Activated CD8-positive, alpha-beta T cell treated with anti-CD3 and anti-CD28 coated beads for 36 hours (primary cell): ENCODE measurements at regions not wholly inside any gene's neighbourhood (a gene's known extent, or its start where the extent isn't known, plus 50 kb on each side); places are given as distances from the start of the nearest gene placed in this dataset.

Source experiments
- ATAC-seq: fragments of 200-7000 bp; cut with Tn5 transposase; one replicate; pipeline ENCODE4 v1.10.0; 2021; ENCODE audit warnings: mild to moderate bottlenecking, moderate library complexity
- CTCF ChIA-PET: fragments of 350-600 bp; sonication (Branson Sonifier 250); formaldehyde crosslinking; loops from one replicate; lab custom pipeline; 2021; ENCODE audit warnings: antibody characterized with exemption; lab: Charles Lee
- POLR2A ChIA-PET: fragments of 350-600 bp; sonication (Branson Sonifier 250); formaldehyde crosslinking; loops from one replicate; lab custom pipeline; 2021; ENCODE audit warnings: antibody characterized with exemption; lab: Charles Lee
- DNase-seq: peaks from one replicate; pipeline ENCODE4 v3.0.0-alpha.2; 2020
- H3K27ac Mint-ChIP-seq: one replicate; pipeline ENCODE4 v1.8.0; 2021; ENCODE audit warnings: mild to moderate bottlenecking, mixed read lengths
- H3K27me3 Mint-ChIP-seq: one replicate; pipeline ENCODE4 v1.8.0; 2021; ENCODE audit warnings: mixed read lengths
- H3K36me3 Mint-ChIP-seq: one replicate; pipeline ENCODE4 v1.8.0; 2021; ENCODE audit warnings: low read depth, mixed read lengths
- H3K4me1 Mint-ChIP-seq: one replicate; pipeline ENCODE4 v1.8.0; 2021; ENCODE audit warnings: low read depth, mixed read lengths
- H3K4me3 Mint-ChIP-seq: one replicate; pipeline ENCODE4 v1.8.0; 2021; ENCODE audit warnings: mild to moderate bottlenecking, moderate library complexity, mixed read lengths
- H3K9me3 Mint-ChIP-seq: one replicate; pipeline ENCODE4 v1.8.0; 2021; ENCODE audit warnings: mixed read lengths
- intact Hi-C: fragments of 100-400 bp; cut with micrococcal nuclease; formaldehyde crosslinking; loops from one replicate; pipeline ENCODE4 v1.10.0; 2022
- TF ChIP-seq, protein P1 (sequence below): fragments of 200-600 bp; IDR thresholded peaks from one replicate; pipeline ENCODE4 v1.8.0; 2022; ENCODE audit warnings: antibody characterized with exemption, mild to moderate bottlenecking

DNA sequence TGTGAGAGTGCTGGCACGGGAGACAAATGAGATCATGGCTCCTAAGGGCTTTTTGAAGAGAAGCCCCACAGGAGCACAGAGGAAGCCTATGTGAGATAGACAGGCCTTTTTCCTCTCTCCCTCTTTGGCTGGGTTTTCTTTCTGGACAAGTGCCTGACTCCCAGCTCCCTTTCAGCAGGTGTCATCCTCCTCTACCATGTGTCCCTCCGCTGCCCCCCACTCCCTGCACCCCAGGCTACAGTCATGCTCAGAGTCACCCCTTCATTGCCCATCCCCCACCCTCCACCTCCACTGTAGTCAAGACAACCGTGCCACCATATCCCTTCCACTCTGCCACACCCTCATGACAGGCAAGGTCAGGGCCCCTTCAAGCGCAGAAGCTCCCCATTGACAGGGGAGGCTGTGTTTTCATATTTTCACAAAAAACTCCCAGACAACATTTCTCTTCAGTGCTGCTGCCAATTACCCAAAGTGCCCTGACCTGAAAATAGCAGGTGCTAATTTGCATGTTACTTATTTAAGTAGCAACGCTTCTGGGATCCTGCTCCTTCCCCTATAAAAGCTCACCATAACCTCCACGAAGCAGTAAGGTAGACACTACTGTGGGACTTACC, 92.1 kb upstream of the IPO9 start:
- ChIA-PET POLR2A (no interaction called here), CTCF (interaction anchor here (1.4 to 2.4 kb wide), 4 partner anchors 27 to 177 kb away, joined by 3 to 10 read pairs (median 7); no protein-coding TSS in a partner anchor)
- Mint-ChIP-seq H3K9me3 (no peaks in the 10 kb centered on the region), H3K4me3 (no peak overlapping the region), H3K27ac (no peak overlapping the region), H3K36me3 (no peaks in the 10 kb centered on the region), H3K4me1 (peaks cover 9% of the 10 kb centered on the region), H3K27me3 (peaks cover 19% of the 10 kb centered on the region)
- TF ChIP-seq, protein P1, sequence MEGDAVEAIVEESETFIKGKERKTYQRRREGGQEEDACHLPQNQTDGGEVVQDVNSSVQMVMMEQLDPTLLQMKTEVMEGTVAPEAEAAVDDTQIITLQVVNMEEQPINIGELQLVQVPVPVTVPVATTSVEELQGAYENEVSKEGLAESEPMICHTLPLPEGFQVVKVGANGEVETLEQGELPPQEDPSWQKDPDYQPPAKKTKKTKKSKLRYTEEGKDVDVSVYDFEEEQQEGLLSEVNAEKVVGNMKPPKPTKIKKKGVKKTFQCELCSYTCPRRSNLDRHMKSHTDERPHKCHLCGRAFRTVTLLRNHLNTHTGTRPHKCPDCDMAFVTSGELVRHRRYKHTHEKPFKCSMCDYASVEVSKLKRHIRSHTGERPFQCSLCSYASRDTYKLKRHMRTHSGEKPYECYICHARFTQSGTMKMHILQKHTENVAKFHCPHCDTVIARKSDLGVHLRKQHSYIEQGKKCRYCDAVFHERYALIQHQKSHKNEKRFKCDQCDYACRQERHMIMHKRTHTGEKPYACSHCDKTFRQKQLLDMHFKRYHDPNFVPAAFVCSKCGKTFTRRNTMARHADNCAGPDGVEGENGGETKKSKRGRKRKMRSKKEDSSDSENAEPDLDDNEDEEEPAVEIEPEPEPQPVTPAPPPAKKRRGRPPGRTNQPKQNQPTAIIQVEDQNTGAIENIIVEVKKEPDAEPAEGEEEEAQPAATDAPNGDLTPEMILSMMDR, result no peak
- DNase-seq, result no peak
- intact Hi-C loops, result no loop called here
- no peak for ATAC-seq

DNA sequence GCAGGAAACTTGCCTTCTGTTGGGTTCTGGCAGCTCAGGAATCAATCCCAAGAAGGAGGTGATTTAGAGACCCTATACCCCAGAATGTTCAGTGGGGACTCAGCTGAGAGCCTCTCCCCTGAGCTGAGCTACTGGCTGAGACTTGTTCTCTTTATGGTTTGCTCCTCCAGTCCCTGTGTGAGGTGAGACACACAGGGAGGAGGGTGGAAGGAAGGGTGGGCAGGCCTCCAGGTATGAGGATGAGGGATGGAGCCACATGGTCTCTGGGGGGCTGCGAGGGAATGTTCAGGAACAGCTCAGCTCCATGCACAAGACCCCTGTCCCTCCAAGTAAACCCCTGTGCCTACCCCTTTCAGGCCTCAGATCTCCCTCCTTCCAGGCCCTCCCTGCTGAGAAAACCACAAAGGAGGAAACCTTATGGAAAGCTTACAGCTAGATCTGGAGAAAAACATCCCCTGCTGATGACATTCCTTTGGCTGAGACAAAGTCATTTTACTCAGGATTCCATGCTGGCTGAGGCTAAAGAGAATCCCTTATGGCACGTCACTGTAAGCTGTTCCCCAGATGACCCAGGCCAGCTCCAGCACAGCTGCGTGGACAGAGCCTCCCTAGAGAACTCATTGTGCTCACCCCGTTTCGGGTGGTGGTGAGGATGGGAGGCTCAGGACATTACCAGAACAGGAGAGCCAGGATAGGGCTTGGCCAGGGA, 91.5 kb upstream of the IPO9 start:
- ChIA-PET CTCF (interaction anchor here (1.4 to 2.4 kb wide), 4 partner anchors 28 to 177 kb away, joined by 3 to 10 read pairs (median 7); no protein-coding TSS in a partner anchor), POLR2A (no interaction called here)
- intact Hi-C loops, result no loop called here
- Mint-ChIP-seq H3K9me3 (no peaks in the 10 kb centered on the region), H3K4me3 (no peak overlapping the region), H3K36me3 (no peaks in the 10 kb centered on the region), H3K27ac (no peak overlapping the region), H3K4me1 (peaks cover 9% of the 10 kb centered on the region), H3K27me3 (peaks cover 22% of the 10 kb centered on the region)
- no peak for DNase-seq
- no peak for ATAC-seq
- TF ChIP-seq, protein P1, result no peak

DNA sequence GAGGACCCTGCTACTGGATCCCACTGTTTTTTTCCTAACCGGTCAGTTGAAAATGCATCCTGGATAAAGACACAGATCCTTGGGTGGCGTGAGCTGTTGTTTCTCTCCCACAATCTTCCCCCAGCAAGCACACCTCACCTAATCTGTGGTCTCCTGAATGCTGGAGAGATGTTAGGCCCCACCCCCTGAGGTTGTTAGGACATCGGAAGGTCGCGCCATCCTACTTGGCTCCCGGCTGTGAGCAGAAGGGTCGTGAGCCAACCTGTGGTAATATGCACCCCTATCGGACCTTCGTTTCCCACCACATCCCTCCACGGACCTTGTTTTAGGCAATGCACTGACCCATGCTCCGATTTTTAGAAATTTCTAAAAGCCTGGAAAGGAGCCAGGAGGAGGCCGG, 89.9 kb upstream of the IPO9 start:
- Mint-ChIP-seq H3K4me3 (peak overlapping the region; percentile 76), H3K27me3 (peaks cover 22% of the 10 kb centered on the region), H3K27ac (no peak overlapping the region), H3K4me1 (peaks cover 9% of the 10 kb centered on the region), H3K9me3 (no peaks in the 10 kb centered on the region), H3K36me3 (no peaks in the 10 kb centered on the region)
- no peak for ATAC-seq
- ChIA-PET CTCF (interaction anchor here (0.8 to 1.1 kb wide), 2 partner anchors 17 to 157 kb away, joined by 3 read pairs; no protein-coding TSS in a partner anchor), POLR2A (no interaction called here)
- TF ChIP-seq, protein P1, result no peak
- no peak for DNase-seq
- intact Hi-C loops, result no loop called here

DNA sequence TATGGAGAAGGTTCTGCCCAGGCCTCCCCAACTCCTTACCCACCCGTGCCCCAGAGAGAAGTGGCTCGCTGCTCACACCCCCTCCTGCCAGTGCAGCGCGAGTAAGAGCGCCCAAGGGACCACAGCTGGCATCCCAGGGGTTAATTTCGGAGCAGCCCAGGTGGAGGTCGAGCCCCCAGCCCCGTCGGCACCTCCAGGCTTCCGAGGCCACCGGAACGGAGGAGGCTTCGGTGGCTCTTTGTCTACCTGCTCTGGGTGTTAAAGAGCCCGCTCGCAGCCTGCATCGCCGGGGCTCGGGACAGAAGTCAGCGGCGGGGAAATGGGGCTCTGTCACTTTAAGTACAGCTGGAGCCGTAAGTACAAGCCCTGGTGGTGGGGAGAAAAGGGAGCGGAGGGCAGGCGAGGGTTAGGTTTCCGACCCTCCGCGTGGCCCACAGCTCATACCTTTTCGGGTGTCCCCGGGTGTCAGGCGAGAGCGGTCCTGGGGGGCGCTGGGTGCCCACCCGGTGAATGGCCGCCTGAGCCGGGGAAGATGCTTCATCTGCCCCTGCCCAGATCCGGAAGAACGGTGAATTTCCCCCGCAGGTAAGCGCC, 89.4 kb upstream of the IPO9 start:
- CTCF ChIA-PET, result interaction anchor here (0.8 to 1.1 kb wide), 5 partner anchors 17 to 228 kb away, joined by 3 to 4 read pairs (median 3); no protein-coding TSS in a partner anchor
- H3K27ac Mint-ChIP-seq, result no peak overlapping the region
- intact Hi-C loops, result no loop called here

More for the DNA sequence above, 89.4 kb upstream of the IPO9 start:
- ATAC-seq, result peak; percentile 87
- H3K4me1 Mint-ChIP-seq, result peaks cover 9% of the 10 kb centered on the region
- peaks cover 22% of the 10 kb centered on the region for H3K27me3 Mint-ChIP-seq
- TF ChIP-seq, protein P1, result no peak
- peak; percentile 65 for DNase-seq
- no peaks in the 10 kb centered on the region for H3K36me3 Mint-ChIP-seq
- POLR2A ChIA-PET, result no interaction called here
- H3K9me3 Mint-ChIP-seq, result no peaks in the 10 kb centered on the region
- peak overlapping the region; percentile 76 for H3K4me3 Mint-ChIP-seq
